Heart left ventricle (tissue), 16 donors: ENCODE measurements at regions not wholly inside any gene's neighbourhood (a gene's known extent, or its start where the extent isn't known, plus 50 kb on each side); places are given as distances from the start of the nearest gene placed in this dataset.

Experiments used
- ATAC-seq, 4 donors: fragments of 200-7000 bp; cut with Tn5 transposase; one replicate each; pipeline ENCODE4 v1.9.1; 2020 to 2022; ENCODE audit warnings: moderate library complexity in 4 of 4, mild to moderate bottlenecking in 3 of 4, moderate number of reproducible peaks in 1 of 4
- DNase-seq, 5 donors: peaks; one replicate each; pipeline ENCODE4 v3.0.0-alpha.2; 2020
- H3K27ac ChIP-seq, 12 donors: fragments of 200-600 bp; sonication (generic) in 4 of 12; one replicate each; pipeline versions ENCODE4 v1.5.0 to v1.8.0; 2016 to 2022; ENCODE audit warnings: mild to moderate bottlenecking in 2 of 12
- H3K27me3 ChIP-seq, 9 donors: fragments of 200-600 bp; sonication (generic) in 2 of 9; one replicate each; pipeline versions ENCODE4 v1.5.1 to v1.8.0; 2016 to 2022; ENCODE audit warnings: mild to moderate bottlenecking in 3 of 9
- H3K36me3 ChIP-seq, 9 donors: fragments of 200-600 bp; sonication (generic) in 2 of 9; one replicate each; pipeline versions ENCODE4 v1.5.0 to v1.8.0; 2018 to 2022; ENCODE audit warnings: mild to moderate bottlenecking in 2 of 9
- H3K4me1 ChIP-seq, 12 donors: fragments of 200-600 bp; sonication (generic) in 4 of 12; one replicate each; pipeline versions ENCODE4 v1.5.0 to v1.8.0; 2016 to 2022; ENCODE audit warnings: mild to moderate bottlenecking in 3 of 12
- H3K4me3 ChIP-seq, 12 donors: fragments of 200-600 bp; sonication (generic) in 4 of 12; one replicate each; pipeline versions ENCODE4 v1.5.0 to v1.8.0; 2017 to 2022; ENCODE audit warnings: mild to moderate bottlenecking in 9 of 12, moderate library complexity in 4 of 12
- H3K9me3 ChIP-seq, 12 donors: fragments of 200-600 bp; sonication (generic) in 4 of 12; one replicate each; pipeline versions ENCODE4 v1.5.0 to v1.8.0; 2016 to 2022; ENCODE audit warnings: mild to moderate bottlenecking in 1 of 12
- CTCF ChIP-seq, 12 donors: fragments of 200-600 bp; sonication (generic) in 4 of 12; IDR thresholded peaks; one replicate each; pipeline versions ENCODE4 v1.5.0 to v1.8.0; 2018 to 2022; ENCODE audit warnings: antibody characterized with exemption in 12 of 12, mild to moderate bottlenecking in 5 of 12
- POLR2A ChIP-seq, 2 donors: fragments of 450-650 bp; IDR thresholded peaks; one replicate each; pipeline ENCODE4 v1.6.1; 2017; ENCODE audit warnings: antibody characterized with exemption in 2 of 2, mild to moderate bottlenecking in 2 of 2, moderate library complexity in 2 of 2
- WGBS, 4 donors: extraction: QIAGEN DNeasy Blood & Tissue Kit in 2 of 4; methylation state at CpG; one replicate each; pipeline versions ENCODE4 v1.1.5 to v1.1.7; 2013 to 2018; 5-methylcytosine and 5-hydroxymethylcytosine counted together
- intact Hi-C, 10 donors: fragments of 100-400 bp; cut with DNase I; formaldehyde crosslinking; loops; one replicate each; pipeline versions ENCODE4 v1.11.1 to v1.14.2; 2022
- donor health status: ischemic (EF 13 %, LVEDD 7.1; RV severe dilation, severe dysfunction).
- donor health status: healthy with polysubstance abuse.
- donor health status: DM: no; HTN: yes; CAD: no.
- donor health status: DM: no; HTN: no; CAD: no.
- donor health status: ischemic (EF 25% LVEDD 6.9; RV normal size, moderate dysfunction).
- donor health status: ischemic (EF 25% LVEDD 5.7; RV mildly dilated, moderate dysfunction).
- donor health status: healthy.
- donor health status: DM: yes; HTN: yes; CAD: no.
- donor health status: ischemic (EF 35%, LVEDD 5.7; RV mildly dilated, moderate dysfunction).
- donor health status: nonischemic (EF 11% LVEDD 7.7; RV severe dilation, severe dysfunction).
- donor health status: DM: yes; HTN: yes; CAD: no.
- donor health status: PGD.
- donor health status: ischemic (EF 29% LVEDD 5.4; RV normal size, mild dysfunction).
- donor health status: nonischemic (EF 23%, LVEDD 6.1; RV moderate dilation, normal function).

- no peak overlapping the region for H3K4me3 ChIP-seq
- H3K36me3 ChIP-seq, result no peaks in the 10 kb centered on the region
- no peaks in the 10 kb centered on the region for H3K27me3 ChIP-seq
- no peak for TF ChIP-seq CTCF (IDR thresholded peaks at IDR 0.05)
- no peak for TF ChIP-seq POLR2A (IDR thresholded peaks at IDR 0.05)
- H3K27ac ChIP-seq, result no peak overlapping the region
- intact Hi-C loops, result no loop called here
- no peaks in the 10 kb centered on the region for H3K4me1 ChIP-seq
- peak in 1 of 5 donors; percentile 33 for DNase-seq
- WGBS, 4 donors, result 85 to 93% (median 92%) methylated on average over 10 to 27 of the region's 27 CpGs
- peaks cover 0 to 4% (median 0%) of the 10 kb centered on the region in 12 donors for H3K9me3 ChIP-seq
- ATAC-seq, result peak in 1 of 4 donors; percentile 39
Measured at GRCh38 chr12:84361651-84362551, 550.7 kb downstream of the SLC6A15 start.

DNA sequence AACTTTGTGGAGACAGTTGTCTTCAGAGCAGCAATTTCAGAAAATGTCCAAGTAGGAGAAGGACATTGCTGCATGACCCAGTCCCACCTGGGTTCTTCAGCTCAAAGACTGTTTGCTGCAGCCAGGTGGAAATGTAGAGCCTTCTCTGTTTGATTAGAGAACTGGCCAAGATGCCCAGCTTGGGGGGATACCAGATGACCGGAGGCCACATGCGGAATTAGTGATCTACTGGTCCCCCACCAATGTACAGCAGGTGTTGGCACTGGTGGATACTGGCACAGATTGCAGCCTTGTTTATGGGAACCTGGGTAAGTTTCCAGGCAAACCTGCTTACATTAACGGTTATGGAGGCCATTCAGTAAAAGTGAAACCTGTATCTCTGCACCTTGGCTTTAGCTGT, 555.3 kb downstream of the SLC6A15 start:
- Histone ChIP-seq H3K4me1 (no peaks in the 10 kb centered on the region), H3K36me3 (no peaks in the 10 kb centered on the region), H3K27me3 (no peaks in the 10 kb centered on the region), H3K9me3 (no peaks in the 10 kb centered on the region), H3K27ac (no peak overlapping the region), H3K4me3 (no peak overlapping the region)
- WGBS, 4 donors, result 95 to 98% (median 96%) methylated on average over 3 of the region's 3 CpGs
- DNase-seq, result no peak
- intact Hi-C loops, result no loop called here
- no peak for ATAC-seq
- TF ChIP-seq POLR2A (IDR thresholded peaks at IDR 0.05), result no peak
- TF ChIP-seq CTCF (IDR thresholded peaks at IDR 0.05), result no peak

DNA sequence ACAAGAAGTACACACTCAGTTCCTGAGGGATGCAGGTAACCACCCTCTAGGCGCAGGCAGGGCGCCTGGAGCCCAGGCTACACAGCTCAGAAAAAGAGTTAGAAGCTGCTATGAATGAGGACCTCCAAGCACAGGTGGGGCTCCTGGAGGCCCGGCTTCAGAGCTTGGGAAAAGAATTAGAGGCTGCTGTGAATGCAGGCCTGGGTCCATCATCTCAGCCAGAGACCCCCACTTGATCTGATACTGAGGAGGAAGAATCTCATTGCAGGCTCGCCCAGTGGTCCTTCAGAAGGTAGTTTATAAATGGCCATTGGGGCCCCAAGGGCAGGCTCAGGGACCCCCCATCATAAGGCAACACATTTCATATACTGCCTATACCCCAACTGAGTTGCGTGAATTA, 556.4 kb downstream of the SLC6A15 start:
- H3K4me1 ChIP-seq, result no peaks in the 10 kb centered on the region
- no peak for TF ChIP-seq CTCF (IDR thresholded peaks at IDR 0.05)
- TF ChIP-seq POLR2A (IDR thresholded peaks at IDR 0.05), result no peak
- no peaks in the 10 kb centered on the region for H3K36me3 ChIP-seq
- H3K4me3 ChIP-seq, result no peak overlapping the region
- intact Hi-C loops, result no loop called here
- 90 to 100% (median 95%) methylated on average over 4 to 5 of the region's 5 CpGs for WGBS, 4 donors
- H3K9me3 ChIP-seq, result no peaks in the 10 kb centered on the region
- no peak for ATAC-seq
- H3K27me3 ChIP-seq, result no peaks in the 10 kb centered on the region
- H3K27ac ChIP-seq, result no peak overlapping the region
- no peak for DNase-seq

GRCh38 chr12:84355561-84355960, 557.0 kb downstream of the SLC6A15 start:
- no peaks in the 10 kb centered on the region for H3K27me3 ChIP-seq
- H3K36me3 ChIP-seq, result no peaks in the 10 kb centered on the region
- no peak overlapping the region for H3K4me3 ChIP-seq
- no peaks in the 10 kb centered on the region for H3K4me1 ChIP-seq
- H3K9me3 ChIP-seq, result no peaks in the 10 kb centered on the region
- no peak overlapping the region for H3K27ac ChIP-seq
- WGBS, 4 donors, result 75 to 85% (median 78%) methylated on average over 6 of the region's 6 CpGs
- no peak for ATAC-seq
- TF ChIP-seq POLR2A (IDR thresholded peaks at IDR 0.05), result no peak
- TF ChIP-seq CTCF (IDR thresholded peaks at IDR 0.05), result no peak
- no peak for DNase-seq
- intact Hi-C loops, result no loop called here
